ENCODE measurements at regions not wholly inside any gene's neighbourhood (a gene's known extent, or its start where the extent isn't known, plus 50 kb on each side); places are given as distances from the start of the nearest gene placed in this dataset.

DNA sequence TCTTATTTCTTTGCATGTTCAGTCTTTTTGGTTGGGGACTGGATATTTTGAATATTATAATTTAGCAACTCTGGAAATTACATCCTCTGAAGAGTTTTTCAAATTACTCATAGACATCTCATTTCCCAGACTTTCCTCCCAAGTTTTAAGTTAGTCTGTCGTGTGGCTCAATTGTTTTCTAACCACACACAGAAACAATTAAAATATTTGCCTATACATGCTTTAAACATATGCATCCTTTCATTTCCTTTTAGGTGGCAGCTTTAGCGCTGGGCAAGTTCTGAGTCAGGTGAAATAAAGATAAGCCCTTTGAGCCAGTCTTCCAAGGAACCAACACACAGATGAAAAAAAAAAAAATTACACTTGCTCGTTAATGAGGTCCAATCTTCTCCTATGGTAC, 307.0 kb upstream of the SPOCK3 start (continued):
- TF ChIP-seq, protein P1, sequence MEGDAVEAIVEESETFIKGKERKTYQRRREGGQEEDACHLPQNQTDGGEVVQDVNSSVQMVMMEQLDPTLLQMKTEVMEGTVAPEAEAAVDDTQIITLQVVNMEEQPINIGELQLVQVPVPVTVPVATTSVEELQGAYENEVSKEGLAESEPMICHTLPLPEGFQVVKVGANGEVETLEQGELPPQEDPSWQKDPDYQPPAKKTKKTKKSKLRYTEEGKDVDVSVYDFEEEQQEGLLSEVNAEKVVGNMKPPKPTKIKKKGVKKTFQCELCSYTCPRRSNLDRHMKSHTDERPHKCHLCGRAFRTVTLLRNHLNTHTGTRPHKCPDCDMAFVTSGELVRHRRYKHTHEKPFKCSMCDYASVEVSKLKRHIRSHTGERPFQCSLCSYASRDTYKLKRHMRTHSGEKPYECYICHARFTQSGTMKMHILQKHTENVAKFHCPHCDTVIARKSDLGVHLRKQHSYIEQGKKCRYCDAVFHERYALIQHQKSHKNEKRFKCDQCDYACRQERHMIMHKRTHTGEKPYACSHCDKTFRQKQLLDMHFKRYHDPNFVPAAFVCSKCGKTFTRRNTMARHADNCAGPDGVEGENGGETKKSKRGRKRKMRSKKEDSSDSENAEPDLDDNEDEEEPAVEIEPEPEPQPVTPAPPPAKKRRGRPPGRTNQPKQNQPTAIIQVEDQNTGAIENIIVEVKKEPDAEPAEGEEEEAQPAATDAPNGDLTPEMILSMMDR (IDR thresholded peaks at IDR 0.05; ENCODE audit: control extremely low read depth in 1 of 3, insufficient read depth in 1 of 3, low read depth in 1 of 3, low read length in 3 of 3): no peak
